NCI-H345 treated with DMSO at 0.1 percent for 48 hours (cell line): ENCODE measurements at regions not wholly inside any gene's neighbourhood (a gene's known extent, or its start where the extent isn't known, plus 50 kb on each side); places are given as distances from the start of the nearest gene placed in this dataset.
"Not testable (repeated sequence)": the region's sequence is repeated elsewhere in the genome, so short reads cannot be mapped to it uniquely, and the experiment has no call there.

ENCODE experiments used
- DNase-seq: peaks from one replicate; lab custom pipeline; 2025; ENCODE audit not compliant: unreplicated experiment; lab: John Stamatoyannopoulos, UW

DNA sequence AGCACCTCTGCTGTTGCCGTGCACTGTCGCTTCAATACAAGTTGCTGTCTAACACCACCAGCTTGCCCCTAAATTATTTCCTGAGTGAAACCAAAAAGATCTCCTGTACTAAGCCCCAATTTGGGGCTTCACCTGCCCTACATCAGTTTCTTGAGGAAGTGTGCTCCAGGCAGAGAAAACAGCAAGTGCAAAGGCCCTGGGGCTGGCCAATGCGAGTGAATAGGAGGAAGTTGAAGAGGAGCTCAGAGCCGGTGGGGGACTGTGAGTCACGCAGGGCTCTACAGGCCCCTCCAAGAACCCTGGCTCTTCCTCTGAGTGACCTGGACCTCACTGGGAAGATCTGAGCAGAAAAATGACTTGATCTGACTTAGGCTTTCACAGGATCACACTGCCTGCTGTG lies 117.2 kb downstream of the IPO8 start:
- DNase-seq = no peak

DNA sequence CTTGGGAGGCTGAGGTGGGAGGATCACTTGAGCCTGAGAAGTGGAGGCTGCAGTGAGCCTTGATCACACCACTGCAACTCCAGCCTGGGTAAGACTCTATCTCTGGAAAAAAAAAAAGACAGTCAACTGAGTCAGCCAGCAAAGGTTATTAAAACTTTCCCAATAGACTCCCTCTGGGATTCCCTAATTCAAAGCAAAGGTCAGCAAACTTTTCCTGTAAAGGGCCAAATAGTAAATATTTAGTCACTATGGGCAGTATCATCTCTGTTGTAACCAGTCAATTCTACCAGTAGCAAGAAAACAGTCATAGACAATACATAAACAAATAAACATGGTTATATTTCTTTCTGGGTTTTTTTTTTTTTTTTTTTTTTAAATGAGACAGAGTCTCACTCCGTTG lies 122.5 kb downstream of the IPO8 start:
- no peak for DNase-seq

DNA sequence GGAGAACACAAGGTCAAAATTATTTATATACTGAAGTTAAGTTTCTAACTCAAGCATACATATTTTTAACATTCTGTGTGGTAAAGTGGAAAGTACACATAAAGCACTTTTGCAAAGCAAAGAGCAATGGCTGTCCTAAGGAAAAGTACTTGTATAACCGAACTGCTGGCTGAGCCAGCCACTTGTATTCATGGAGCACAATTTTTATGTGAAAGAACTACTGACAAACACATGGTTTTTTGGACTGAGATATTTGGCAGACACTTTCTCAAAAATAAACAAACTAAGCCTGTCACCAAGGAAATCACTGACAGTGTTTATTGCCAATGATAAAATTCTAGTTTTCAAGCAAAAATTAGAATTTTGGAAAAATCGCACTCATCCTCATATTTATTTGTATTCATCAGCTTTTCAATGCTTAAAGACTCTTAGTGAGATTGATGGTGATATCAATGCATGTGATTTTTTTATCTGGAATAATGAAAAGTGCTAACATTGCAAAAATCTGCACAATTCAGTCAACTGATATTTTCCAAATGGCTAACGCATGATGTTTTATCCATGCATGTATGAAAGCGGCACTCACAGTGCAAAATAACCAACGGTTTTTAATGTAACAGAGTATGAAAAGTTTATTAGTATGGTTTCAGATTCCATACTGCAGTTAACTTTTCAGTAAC lies 125.3 kb downstream of the IPO8 start:
- DNase-seq = no peak

DNA sequence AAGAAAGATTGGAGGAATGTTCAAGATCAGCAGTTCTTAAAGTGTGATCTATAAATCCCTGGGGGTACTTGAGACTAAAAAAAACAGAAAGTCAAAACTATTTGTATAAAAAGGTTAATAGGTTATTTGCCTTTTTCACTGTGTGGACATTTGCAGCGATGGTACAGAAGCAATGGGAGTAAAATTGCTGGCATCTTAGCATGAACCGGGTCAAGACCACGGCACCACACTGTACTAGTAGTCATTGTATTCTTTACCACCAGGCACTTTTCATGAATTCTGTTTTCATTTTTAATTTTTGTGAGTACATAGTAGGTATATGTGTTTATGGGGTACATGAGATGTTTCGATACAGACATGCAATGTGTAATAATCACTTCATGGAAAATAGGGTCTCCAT lies 126.2 kb downstream of the IPO8 start:
- DNase-seq = no peak

DNA sequence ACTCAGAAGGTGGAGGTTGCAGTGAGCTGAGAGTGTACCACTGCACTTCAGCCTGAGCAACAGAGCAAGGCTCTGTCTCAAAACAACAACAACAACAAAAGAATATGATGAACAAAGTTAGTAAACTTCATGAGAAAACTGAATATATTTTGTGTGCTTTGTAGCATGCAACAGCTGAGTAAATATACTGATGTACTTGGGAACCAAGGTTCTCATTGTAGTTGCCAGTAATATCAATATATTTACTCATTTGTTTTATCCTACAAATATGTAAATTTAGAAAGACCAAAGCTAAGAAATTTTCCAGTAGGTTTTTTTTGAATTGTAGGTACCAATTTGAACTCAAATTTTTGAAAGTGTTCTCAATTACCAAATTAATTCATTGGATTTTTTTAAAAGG lies 127.2 kb downstream of the IPO8 start:
- no peak for DNase-seq

DNA sequence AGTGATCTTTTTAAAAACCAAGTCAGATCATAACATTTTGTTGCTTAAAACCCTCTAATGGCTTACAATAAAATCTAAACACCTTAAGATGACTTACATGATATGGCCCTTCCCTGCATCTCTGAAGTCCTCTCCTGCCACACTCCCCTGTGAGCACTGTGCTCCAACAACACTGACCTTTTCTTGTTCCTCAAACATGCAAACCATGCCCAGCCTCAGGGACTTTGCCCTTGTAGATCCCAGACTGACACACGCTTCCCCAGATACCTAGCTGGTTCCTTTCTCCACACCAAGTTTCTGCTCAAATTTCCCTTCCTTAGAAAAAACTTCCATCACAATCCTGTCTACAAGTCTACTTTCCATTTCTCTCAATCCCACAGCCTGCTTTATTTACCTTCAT lies 128.6 kb downstream of the IPO8 start:
- DNase-seq = no peak

DNA sequence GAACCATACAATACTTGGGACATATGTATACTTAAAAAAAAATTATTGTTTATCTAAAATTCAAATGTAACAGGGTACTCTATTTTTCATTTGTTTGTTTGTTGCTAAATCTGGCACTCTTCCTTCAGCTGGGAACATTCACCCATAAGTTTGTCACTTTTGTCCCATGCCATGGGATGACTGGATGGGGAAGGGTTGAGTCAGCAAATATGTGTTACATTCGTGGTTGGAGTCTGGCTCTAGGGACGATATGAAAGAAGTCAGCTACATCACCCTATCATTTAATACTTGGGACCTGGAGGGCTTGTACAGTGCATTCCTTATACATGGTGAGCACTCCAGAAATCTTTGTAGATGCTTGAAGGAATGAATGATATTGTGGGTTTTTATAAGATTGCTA lies 131.3 kb downstream of the IPO8 start:
- no peak for DNase-seq

DNA sequence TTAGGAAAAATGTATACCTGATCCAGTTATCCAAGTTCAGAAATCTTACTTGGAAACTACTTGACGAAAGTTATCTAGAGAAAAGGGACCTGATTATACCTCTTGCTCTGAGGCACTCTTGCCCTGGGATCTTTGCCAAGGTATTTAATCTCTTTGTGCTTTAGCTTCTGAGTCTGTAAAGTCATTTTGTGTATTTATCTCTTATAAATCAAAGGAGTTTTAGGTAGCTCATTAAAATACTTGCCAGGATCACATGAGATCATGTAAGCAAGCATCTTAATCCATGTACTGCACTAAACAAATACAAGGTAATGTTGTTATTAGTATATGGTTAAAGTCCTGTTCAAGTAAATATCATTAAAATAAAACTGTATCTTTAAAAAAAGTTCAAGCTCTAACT lies 147.5 kb downstream of the IPO8 start:
- no peak for DNase-seq

DNA sequence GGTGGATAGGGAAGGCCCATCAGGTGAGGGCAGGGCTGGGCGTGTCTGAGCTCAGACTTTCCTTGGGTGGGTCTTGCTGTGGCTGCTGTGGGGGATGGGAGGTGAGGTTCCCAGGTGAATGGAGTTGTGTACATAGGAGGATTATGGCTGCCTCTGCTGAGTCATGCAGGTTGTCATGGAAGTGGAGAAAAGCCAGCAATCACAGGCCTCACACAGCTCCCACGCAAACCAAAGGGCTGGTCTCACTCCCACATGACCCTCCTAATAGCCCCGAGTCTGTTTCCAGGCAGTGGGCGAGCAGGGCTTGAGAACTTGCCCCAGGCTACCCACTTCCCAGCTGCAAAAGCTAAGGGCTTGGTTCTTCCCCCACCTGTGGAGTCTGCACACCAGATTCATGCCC lies 149.5 kb downstream of the IPO8 start:
- no peak for DNase-seq

DNA sequence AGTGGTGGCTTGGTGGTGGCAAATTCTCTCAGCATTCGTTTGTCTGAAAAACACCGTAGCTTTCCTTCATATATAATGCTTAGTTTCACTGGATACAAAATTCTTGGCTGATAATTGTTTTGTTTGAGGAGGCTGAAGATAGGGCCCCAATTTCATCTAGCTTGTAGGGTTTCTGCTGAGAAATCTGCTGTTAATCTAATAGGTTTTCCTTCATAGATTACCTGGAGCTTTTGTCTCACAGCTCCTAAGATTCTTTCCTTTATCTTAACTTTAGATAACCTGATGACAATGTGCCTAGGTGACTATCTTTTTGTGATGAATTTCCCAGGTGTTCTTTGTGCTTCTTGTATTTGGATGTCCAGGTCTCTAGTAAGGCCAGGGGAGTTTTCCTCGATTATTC lies 151.0 kb downstream of the IPO8 start:
- not testable (repeated sequence) for DNase-seq

DNA sequence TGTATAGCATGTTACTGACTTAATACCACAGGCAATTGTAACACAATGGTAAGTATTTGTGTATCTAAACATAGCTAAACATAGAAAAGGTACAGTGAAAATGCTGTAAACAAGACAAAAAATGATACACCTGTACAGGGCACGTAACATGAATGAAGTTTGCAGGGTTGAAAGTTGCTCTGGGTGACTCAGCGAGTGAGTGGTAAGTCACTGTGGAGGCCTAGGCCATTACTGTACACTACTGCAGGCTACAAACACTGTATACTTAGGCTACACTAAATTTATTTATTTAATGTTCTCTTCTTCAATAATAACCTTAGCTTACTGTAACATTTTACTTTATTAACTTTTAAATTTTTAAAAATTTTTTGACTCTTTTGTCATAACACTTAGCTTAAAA lies 158.4 kb downstream of the IPO8 start:
- DNase-seq = no peak

DNA sequence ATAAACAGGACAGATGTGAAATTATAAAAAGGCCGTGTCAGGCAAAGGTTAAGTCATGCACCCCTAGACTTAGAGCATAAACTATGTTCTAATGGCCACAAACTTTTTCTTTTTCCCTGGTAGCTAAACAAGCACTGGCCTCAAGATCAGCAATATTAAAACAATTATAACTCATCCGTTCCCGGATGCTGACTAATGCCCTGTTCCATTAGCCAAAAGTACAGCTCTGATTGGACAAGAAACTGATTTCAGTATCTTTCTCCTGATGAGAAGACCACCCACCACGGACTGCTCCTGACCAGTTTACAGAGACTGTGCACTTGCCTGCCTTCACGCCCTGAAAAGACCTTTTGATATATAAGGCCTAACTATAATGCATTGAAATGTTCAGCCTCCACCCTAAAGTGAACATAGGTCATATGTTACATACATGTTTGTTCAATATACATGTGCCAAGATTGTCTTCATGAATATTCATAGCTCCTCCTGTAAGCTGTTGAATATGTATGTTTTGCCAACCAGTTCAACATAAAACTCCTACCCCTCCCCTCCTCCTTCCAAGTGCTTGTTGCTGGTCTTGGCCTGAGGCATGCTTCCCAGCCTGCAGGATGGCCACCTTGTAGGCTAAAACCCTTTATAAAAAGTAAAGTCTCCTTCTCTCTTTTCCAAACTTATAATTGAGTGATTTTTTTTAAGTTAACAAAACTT lies 162.0 kb downstream of the IPO8 start:
- DNase-seq = no peak

DNA sequence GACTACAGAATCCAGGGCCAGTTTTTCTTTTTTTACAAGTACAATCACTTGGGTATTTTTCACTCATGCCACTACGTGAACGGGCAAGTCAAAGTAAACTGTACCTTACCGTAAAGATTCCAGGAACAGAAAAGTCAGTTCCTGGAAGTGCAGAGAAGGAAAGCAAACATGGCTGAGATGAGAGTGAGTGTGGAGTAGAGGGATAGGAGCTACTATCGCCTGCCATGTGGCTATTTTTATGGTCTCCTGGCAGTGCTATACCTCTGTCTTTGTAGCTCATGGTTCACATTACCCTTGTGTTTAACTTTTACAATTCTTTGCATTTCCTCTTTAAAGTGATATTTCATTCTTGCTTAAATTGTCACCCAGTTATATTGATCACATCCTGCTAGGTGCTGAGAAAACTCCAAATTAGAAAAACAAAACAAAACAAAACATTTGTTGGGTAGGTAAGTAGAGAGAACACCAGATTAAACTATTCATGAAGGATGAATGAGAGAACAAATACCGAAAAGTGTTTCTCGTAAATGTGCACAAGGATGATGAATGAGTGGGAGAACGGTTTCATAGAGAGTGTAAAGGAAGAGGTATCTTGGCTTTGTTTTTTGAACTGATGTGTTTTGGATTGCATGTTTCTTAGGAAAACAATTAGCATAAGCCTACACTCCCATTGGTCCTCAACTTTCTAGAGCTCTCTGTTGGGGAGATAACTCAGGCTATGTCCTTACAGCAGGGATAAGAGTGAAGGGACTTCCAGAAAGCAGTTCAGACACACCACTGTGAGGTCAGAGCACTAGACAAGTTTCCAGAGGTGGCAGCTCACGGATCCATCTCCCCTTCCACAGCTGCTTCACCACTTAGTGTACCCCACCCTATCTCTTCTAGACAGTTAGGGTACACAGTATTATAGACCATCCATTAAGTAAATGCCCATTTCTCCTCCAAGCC lies 163.7 kb downstream of the IPO8 start:
- DNase-seq = no peak

DNA sequence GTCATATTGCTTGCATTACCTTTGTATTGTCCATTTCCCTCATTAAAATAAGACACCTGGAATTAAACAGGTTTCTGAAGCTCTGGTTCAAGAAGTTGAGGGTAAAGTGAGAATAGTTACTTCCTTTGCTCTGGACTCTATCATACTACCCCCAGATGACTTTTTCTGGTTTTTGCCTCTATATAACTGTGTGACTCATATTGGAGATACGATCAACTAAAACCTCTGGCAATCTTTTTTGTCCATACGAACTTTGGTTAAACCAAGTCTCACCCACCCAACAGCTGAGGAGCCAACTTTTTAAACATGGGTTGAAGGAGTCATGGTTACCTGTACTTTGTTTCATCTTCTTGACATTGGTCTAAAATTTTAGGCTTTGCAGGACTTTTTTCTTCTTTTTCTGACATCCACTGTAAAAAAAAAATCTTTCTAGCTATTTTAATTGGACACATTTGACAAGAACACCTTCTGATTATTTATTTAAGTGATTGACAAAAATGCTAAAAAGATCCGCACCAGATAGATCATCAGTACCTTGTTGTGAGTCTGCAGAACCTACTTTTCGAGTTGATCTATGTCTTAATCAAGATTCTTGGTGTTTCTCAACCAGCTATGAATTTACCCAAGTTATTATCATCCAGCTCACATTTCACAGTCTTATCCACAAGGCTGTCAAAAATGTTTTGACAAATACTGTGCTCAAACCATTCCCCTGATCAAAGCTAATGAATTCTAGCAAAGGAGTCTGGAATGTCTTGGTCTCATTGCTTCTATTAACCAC lies 166.0 kb downstream of the IPO8 start:
- no peak for DNase-seq

DNA sequence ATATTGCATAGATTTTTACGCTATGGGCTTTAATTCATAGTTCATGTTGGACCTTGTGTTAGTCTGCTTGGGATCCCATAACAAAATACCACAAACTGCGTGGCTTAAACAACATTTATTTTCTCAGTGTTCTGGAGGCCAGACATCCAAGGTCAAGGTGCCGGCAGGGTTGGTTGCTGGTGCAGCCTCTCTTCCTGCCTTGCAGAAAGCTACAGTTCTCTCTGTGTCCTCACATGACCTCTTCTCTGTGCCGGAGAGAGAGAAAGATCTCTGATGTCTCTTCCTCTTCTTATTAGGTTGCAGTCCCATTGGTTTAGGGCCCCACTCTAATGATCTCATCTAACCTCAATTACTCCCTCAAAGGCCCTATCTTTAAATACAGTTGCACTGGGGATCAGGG lies 170.5 kb downstream of the IPO8 start:
- DNase-seq = no peak

DNA sequence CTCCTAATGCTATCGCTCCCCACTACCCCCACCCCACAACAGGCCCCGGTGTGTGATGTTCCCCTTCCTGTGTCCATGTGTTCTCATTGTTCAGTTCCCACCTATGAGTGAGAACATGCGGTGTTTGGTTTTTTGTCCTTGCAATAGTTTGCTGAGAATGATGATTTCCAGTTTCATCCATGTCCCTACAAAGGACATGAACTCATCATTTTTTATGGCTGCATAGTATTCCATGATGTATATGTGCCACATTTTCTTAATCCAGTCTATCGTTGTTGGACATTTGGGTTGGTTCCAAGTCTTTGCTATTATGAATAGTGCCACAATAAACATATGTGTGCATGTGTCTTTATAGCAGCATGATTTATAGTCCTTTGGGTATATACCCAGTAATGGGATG lies 175.4 kb downstream of the IPO8 start:
- not testable (repeated sequence) for DNase-seq

DNA sequence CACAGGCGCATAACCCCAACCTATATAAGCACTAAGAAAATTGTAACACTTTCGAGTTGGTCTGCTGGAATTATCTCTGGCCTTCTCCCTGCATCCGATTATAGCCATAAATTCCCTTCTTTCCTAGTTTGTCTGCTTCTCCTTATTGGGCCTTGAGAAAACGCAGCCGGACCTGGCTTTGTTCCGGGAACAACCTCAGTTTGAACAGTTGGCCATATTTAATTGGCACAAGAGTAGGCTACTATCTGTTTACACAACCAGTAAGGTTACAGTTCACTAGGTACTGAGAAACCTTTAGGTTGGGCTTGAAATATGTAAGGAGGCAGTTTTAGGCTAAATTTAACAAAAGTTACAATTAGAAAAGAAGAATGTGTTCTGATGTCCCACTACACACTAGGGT lies 176.1 kb downstream of the IPO8 start:
- no peak for DNase-seq

DNA sequence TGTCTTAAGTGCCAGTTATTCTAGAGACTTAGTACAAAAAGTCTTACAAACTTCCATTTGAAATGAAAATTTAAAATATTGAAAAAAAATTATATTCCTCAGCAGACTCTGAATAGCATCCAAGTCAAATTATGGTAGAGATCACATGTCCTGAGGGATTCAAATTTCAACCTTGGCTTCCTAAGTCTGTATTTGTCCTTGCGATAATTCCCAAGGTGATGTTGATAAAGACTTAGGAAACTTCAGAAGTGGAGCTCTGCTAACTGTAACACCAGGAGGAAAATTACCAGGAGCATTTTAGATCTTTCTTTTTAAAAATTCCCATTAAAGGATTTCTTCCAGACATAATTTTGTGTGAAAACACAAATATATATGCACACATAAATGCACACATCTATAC lies 178.3 kb downstream of the IPO8 start:
- no peak for DNase-seq

DNA sequence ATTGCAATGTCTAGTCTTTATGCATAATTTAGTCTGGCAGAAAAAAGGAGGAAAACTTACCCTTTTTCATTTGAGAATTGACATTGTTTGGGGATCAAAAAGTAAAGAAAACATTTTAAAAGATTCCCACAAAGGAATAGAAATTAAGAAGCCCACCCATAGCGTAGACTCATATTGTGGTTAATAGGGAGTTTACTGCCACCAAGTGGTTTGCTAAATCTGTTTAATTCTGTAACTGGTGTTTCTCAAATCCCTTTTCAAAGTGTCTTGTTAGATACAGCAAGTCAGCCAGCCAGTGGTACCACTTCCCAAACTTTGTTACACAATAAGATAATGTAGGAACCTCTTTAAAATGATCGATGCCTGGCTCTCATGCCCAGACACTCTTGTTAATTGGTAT lies 180.3 kb downstream of the IPO8 start:
- DNase-seq = peak; percentile 5

DNA sequence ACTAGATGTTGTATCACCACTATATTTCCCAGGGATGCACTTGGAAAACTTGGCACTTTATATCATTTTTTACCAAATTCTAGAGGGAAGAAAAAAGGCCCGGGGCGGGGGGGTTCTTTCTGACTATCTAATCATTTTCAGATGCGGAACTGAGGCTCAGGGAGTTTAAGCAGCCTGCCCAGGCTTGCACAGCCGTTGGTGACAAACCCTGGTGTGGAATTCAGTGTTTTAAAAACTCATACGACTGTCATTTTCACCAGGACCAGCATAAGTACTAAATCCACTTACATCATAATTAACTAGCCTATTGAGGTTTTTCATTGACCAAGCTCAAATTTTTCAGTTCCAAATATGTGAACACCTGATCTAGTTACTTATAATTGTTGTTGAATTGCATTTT lies 181.0 kb downstream of the IPO8 start:
- no peak for DNase-seq
